H1 (cell line): ENCODE measurements at regions not wholly inside any gene's neighbourhood (a gene's known extent, or its start where the extent isn't known, plus 50 kb on each side); places are given as distances from the start of the nearest gene placed in this dataset.

Experiments used
- CTCF ChIA-PET: fragments of 300-600 bp; sonication (Branson Sonifier 250); formaldehyde crosslinking; loops from one replicate; lab custom pipeline; 2021; ENCODE audit not compliant: partially characterized antibody; lab: Charles Lee
- POLR2A ChIA-PET: fragments of 300-600 bp; sonication (Branson Sonifier 250); formaldehyde crosslinking; loops from one replicate; lab custom pipeline; 2021; ENCODE audit warnings: inconsistent platforms; ENCODE audit not compliant: partially characterized antibody; lab: Charles Lee
- DNase-seq, 2 experiments: peaks; one replicate each; pipeline versions ENCODE4 v3.0.0 to v3.0.0-alpha.2; 2010 to 2022; ENCODE audit warnings: low spot score in 2 of 2, low read depth in 1 of 2, mixed read lengths in 1 of 2
- FAIRE-seq: peaks from 2 replicates; lab custom pipeline; 2011; peaks lifted over from hg19 to GRCh38; lab: Jason Lieb, UNC
- H2AFZ ChIP-seq: 2 replicates; pipeline ENCODE4 v1.8.1; 2012; ENCODE audit warnings: low read length, inconsistent platforms
- H2AK5ac ChIP-seq: 2 replicates; pipeline ENCODE4 v1.6.1; 2013; ENCODE audit warnings: low read depth, low read length
- H2BK120ac ChIP-seq: replicated peaks from 2 replicates; pipeline ENCODE3; 2013; ENCODE audit warnings: low read depth, low read length, inconsistent platforms
- H2BK12ac ChIP-seq: 2 replicates; pipeline ENCODE4 v1.6.1; 2013; ENCODE audit warnings: low read depth, low read length
- H2BK15ac ChIP-seq: 2 replicates; pipeline ENCODE4 v1.6.1; 2013; ENCODE audit warnings: low read length
- H2BK20ac ChIP-seq: 2 replicates; pipeline ENCODE4 v1.6.1; 2013; ENCODE audit warnings: low read length
- H2BK5ac ChIP-seq: 2 replicates; pipeline ENCODE4 v1.6.1; 2013; ENCODE audit warnings: low read depth, low read length
- H3K14ac ChIP-seq: 2 replicates; pipeline ENCODE4 v1.6.1; 2013; ENCODE audit warnings: inconsistent platforms; ENCODE audit not compliant: insufficient read length
- H3K18ac ChIP-seq: 2 replicates; pipeline ENCODE4 v1.6.1; 2013; ENCODE audit warnings: low read length; ENCODE audit errors: extremely low read depth
- H3K23ac ChIP-seq: 2 replicates; pipeline ENCODE4 v1.6.1; 2013; ENCODE audit warnings: inconsistent platforms; ENCODE audit not compliant: insufficient read length
- H3K23me2 ChIP-seq: 2 replicates; pipeline ENCODE4 v1.6.1; 2013; ENCODE audit warnings: low read depth, low read length
- H3K27ac ChIP-seq: 2 replicates; pipeline ENCODE4 v1.6.1; 2011; ENCODE audit warnings: low read depth, low read length, inconsistent platforms
- H3K27me3 ChIP-seq, 4 experiments: replicated peaks in 1 of 4; 1 replicate in 1 of 4; 2 replicates in 3 of 4; pipeline versions ENCODE4 v1.6.1 to v1.8.1; 2011 to 2013; ENCODE audit warnings: low read length in 3 of 4, mild to moderate bottlenecking in 3 of 4, inconsistent platforms in 2 of 4, mixed read lengths in 2 of 4, moderate library complexity in 1 of 4; ENCODE audit not compliant: control insufficient read depth in 3 of 4, insufficient read depth in 3 of 4; ENCODE audit errors: extremely low read depth in 1 of 4
- H3K36me3 ChIP-seq, 4 experiments: 2 replicates each; pipeline versions ENCODE4 v1.6.1 to v1.8.1; 2011 to 2013; ENCODE audit warnings: mild to moderate bottlenecking in 4 of 4, low read length in 3 of 4, moderate library complexity in 2 of 4, control low read depth in 1 of 4, inconsistent platforms in 1 of 4; ENCODE audit not compliant: insufficient read depth in 4 of 4, control insufficient read depth in 2 of 4
- H3K4ac ChIP-seq: replicated peaks from 2 replicates; pipeline ENCODE3; 2013; ENCODE audit warnings: low read length, low read depth, mixed read lengths, inconsistent platforms; ENCODE audit not compliant: insufficient read length
- H3K4me1 ChIP-seq, 4 experiments: replicated peaks in 1 of 4; 1 replicate in 1 of 4; 2 replicates in 3 of 4; pipeline versions ENCODE4 v1.6.1 to v1.8.1; 2011 to 2013; ENCODE audit warnings: low read length in 3 of 4, inconsistent platforms in 2 of 4, mixed read lengths in 1 of 4; ENCODE audit not compliant: insufficient read depth in 4 of 4, control insufficient read depth in 3 of 4
- H3K4me2 ChIP-seq, 2 experiments: 2 replicates each; pipeline versions ENCODE4 v1.6.1 to v1.8.1; 2011 to 2013; ENCODE audit warnings: low read depth in 2 of 2, low read length in 2 of 2, control low read depth in 1 of 2, inconsistent platforms in 1 of 2, mild to moderate bottlenecking in 1 of 2; ENCODE audit not compliant: insufficient read depth in 1 of 2
- H3K4me3 ChIP-seq, 4 experiments: fragments of 200-600, 300-600 bp in 1 of 4; sonication (generic), shearing (Covaris generic), sonication (Bioruptor Twin) in 1 of 4; 2 replicates each; pipeline versions ENCODE4 v1.5.1 to v1.8.1; 2011 to 2016; ENCODE audit warnings: low read length in 4 of 4, low read depth in 3 of 4, control low read depth in 2 of 4, inconsistent platforms in 2 of 4, mild to moderate bottlenecking in 2 of 4, mixed read lengths in 1 of 4, moderate library complexity in 1 of 4; ENCODE audit not compliant: insufficient read depth in 2 of 4; ENCODE audit errors: extremely low read depth in 1 of 4
- H3K56ac ChIP-seq: replicated peaks from 2 replicates; pipeline ENCODE3; 2013; ENCODE audit warnings: low read depth, mild to moderate bottlenecking, mixed read lengths, low read length, inconsistent platforms; ENCODE audit not compliant: insufficient read length
- H3K79me1 ChIP-seq: 2 replicates; pipeline ENCODE4 v1.6.1; 2013; ENCODE audit warnings: low read depth, low read length, control low read depth
- H3K79me2 ChIP-seq, 2 experiments: 2 replicates each; pipeline versions ENCODE4 v1.6.1 to v1.8.1; 2012 to 2013; ENCODE audit warnings: low read length in 2 of 2, mild to moderate bottlenecking in 2 of 2, inconsistent platforms in 1 of 2; ENCODE audit not compliant: insufficient read depth in 2 of 2, control insufficient read depth in 1 of 2
- H3K9ac ChIP-seq, 4 experiments: replicated peaks in 1 of 4; 1 replicate in 1 of 4; 2 replicates in 3 of 4; pipeline versions ENCODE4 v1.6.1 to v1.8.1; 2011 to 2013; ENCODE audit warnings: low read depth in 3 of 4, low read length in 3 of 4, control low read depth in 2 of 4, mild to moderate bottlenecking in 2 of 4, moderate library complexity in 2 of 4, inconsistent platforms in 1 of 4; ENCODE audit errors: extremely low read depth in 1 of 4
- H3K9me3 ChIP-seq, 2 experiments: 2 replicates each; pipeline versions ENCODE4 v1.6.1 to v1.8.1; 2012 to 2013; ENCODE audit warnings: mild to moderate bottlenecking in 2 of 2, moderate library complexity in 2 of 2, control low read depth in 1 of 2, inconsistent platforms in 1 of 2, low read depth in 1 of 2, low read length in 1 of 2, mixed read lengths in 1 of 2; ENCODE audit not compliant: insufficient read depth in 2 of 2
- H4K20me1 ChIP-seq, 2 experiments: replicated peaks in 1 of 2; 2 replicates each; pipeline versions ENCODE3 to v1.8.1; 2011 to 2013; ENCODE audit warnings: inconsistent platforms in 2 of 2, low read length in 2 of 2, mild to moderate bottlenecking in 1 of 2; ENCODE audit not compliant: insufficient read depth in 2 of 2, control insufficient read depth in 1 of 2
- H4K5ac ChIP-seq: 2 replicates; pipeline ENCODE4 v1.6.1; 2013; ENCODE audit warnings: low read length, low read depth, mixed read lengths, inconsistent platforms; ENCODE audit not compliant: insufficient read length
- H4K8ac ChIP-seq: 2 replicates; pipeline ENCODE4 v1.8.0; 2013; ENCODE audit warnings: mild to moderate bottlenecking, moderate library complexity, low read length, inconsistent platforms; ENCODE audit not compliant: insufficient read depth; ENCODE audit errors: extremely low read depth
- H4K91ac ChIP-seq: replicated peaks from 2 replicates; pipeline ENCODE3; 2013; ENCODE audit warnings: low read length, mixed read lengths, inconsistent platforms; ENCODE audit not compliant: insufficient read length
- FOSL1 ChIP-seq: IDR thresholded peaks from 2 replicates; pipeline ENCODE4 v1.6.1; 2011; ENCODE audit warnings: mild to moderate bottlenecking, low read depth, low read length, moderate library complexity; ENCODE audit not compliant: insufficient read depth
- HDAC6 ChIP-seq: IDR thresholded peaks from one replicate; pipeline ENCODE4 v1.7.1; 2012; ENCODE audit warnings: low read depth, mild to moderate bottlenecking, inconsistent platforms, low read length, moderate library complexity
- TBP ChIP-seq: IDR thresholded peaks from 2 replicates; pipeline ENCODE4 v1.6.1; 2011; ENCODE audit warnings: low read depth, low read length, improper control_type of control experiment
- WGBS, 2 experiments: shearing (Covaris generic) in 1 of 2; methylation state at CpG; one replicate each; pipeline versions ENCODE4 v1.1.6 to v1.1.7; 2013 to 2015; ENCODE audit warnings: low lambda C conversion rate in 2 of 2, mixed read lengths in 2 of 2, inconsistent platforms in 1 of 2, low coverage in 1 of 2, missing lambda C conversion rate in 1 of 2; ENCODE audit not compliant: insufficient replicate concordance in 2 of 2, insufficient coverage in 1 of 2, insufficient read length in 1 of 2; ENCODE audit errors: extremely low coverage in 1 of 2, missing lambda C conversion rate in 1 of 2; 5-methylcytosine and 5-hydroxymethylcytosine counted together

DNA sequence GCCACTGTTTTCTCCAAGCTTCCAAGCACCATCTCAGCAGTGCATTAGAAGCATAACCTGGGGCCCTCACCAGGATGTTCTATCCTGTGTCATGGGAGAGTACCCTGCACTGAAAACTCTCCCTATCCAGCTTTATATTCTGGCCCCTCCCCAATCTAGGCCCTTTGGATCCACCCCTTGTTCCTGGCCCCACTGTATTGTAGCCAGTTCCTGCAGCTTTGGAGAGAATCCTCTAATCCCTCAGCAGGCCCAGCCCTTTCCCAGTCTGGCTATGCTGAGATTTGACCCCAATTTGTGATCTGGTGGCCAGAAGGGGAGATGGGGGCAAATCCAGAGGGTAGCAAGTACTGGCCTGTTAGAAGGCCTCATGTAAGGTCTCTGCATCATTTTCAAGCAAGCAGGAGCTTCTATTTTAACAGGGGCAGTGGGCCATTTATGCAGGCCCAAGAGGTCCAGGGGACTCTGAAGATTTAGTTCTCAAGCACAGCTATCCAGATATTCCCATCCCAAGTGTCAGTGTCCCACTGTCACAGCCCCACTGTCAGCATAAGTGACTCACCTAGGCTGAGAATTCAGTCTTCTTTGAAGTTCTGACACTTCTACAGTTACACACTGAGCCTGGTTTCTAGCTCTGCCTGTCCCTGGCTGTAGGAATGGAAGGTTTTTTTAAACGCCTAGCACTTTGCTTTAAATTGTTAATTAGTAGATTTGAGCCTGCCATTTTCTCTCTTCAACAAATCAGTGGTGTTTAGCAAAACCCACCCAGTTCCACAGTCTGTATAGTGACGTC, 589.5 kb upstream of the CADM1 start:
- Histone ChIP-seq H3K23me2 (no peaks in the 10 kb centered on the region), H3K4ac (no peak overlapping the region), H4K91ac (no peak overlapping the region), H3K9ac (no peak overlapping the region), H3K18ac (no peak overlapping the region), H3K27ac (no peak overlapping the region), H3K4me1 (peaks cover 0 to 3% (median 0%) of the 10 kb centered on the region in 4 experiments; a peak in 1 of 7 replicates), H4K20me1 (peaks cover 0 to 1% of the 10 kb centered on the region in 2 experiments), H4K5ac (no peak overlapping the region), H2BK120ac (no peak overlapping the region), H3K4me2 (no peak overlapping the region), H2BK15ac (no peak overlapping the region), H3K79me1 (no peaks in the 10 kb centered on the region), H2BK20ac (no peak overlapping the region), H2BK12ac (no peak overlapping the region), H3K23ac (no peak overlapping the region), H4K8ac (no peak overlapping the region), H3K27me3 (peaks cover 0 to 2% (median 1%) of the 10 kb centered on the region in 4 experiments; a peak in 2 of 7 replicates), H2BK5ac (no peak overlapping the region), H2AK5ac (no peak overlapping the region), H3K56ac (no peak overlapping the region), H3K36me3 (no peaks in the 10 kb centered on the region), H2AFZ (no peak overlapping the region), H3K9me3 (no peaks in the 10 kb centered on the region), H3K14ac (no peak overlapping the region), H3K79me2 (no peaks in the 10 kb centered on the region), H3K4me3 (no peak overlapping the region)
- no peak for DNase-seq
- 89% methylated on average over 2 of the region's 2 CpGs; no CpG with 5 or more reads in 1 of the 2 experiments for WGBS, 2 experiments
- CTCF ChIA-PET = interaction anchor here (0.5 to 3.3 kb wide), 4 partner anchors 12 to 144 kb away, joined by 4 to 10 read pairs (median 4); no protein-coding TSS in a partner anchor
- no peak for FAIRE-seq
- POLR2A ChIA-PET = no interaction called here
- no peak for TF ChIP-seq FOSL1
- TF ChIP-seq HDAC6 = no peak
- TF ChIP-seq TBP = no peak
